Right renal cortex interstitium (tissue), 3 donors: ENCODE measurements at regions not wholly inside any gene's neighbourhood (a gene's known extent, or its start where the extent isn't known, plus 50 kb on each side); places are given as distances from the start of the nearest gene placed in this dataset.
"Not testable (repeated sequence)": the region's sequence is repeated elsewhere in the genome, so short reads cannot be mapped to it uniquely, and the experiment has no call there.

Experiments used
- DNase-seq, 3 donors: peaks; one replicate each; pipeline ENCODE4 v3.0.0-alpha.2; 2013; ENCODE audit warnings: low read depth in 3 of 3, low spot score in 2 of 3

DNA sequence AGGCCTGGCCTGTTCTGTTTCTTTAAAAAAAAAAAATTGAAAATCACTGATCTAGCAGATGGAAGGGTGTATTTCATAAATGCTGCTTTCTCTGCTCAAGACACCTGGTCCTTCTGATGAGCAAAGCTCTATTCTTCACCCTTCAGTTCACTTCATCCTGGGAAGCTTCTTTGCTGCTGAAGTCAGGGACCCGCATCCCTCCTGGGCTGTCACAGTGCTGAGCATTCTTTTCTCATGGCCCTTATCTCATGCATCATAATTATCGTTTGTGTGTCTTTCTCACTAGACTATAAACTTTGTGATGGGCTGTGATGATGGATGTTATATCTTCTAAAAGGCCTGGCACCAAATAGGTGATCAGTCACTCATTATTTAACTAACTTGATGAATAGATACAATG, 461.0 kb downstream of the GADD45G start:
- DNase-seq = no peak

DNA sequence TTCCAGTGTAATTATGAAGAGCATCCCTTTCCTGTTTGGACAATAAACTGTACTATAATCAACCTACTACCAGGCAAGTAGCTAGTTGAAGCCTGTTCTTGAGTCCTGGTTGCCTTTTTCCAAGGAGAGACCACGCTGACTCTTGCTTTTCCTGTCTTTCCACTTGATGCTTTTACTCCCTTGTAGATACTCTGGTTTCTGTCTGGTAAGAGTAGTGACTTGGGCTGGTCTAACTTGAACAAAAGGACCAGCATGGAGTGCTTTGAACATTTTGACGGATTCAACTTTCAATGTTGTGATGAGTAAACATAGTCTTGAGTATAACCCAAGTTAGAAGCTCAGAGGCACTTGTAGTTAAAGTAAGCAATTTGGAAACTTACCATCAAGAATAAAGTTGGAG, 464.3 kb downstream of the GADD45G start:
- no peak for DNase-seq

- DNase-seq = no peak
Observed at GRCh38 chr9:90070056-90070455, 465.2 kb downstream of the GADD45G start.

GRCh38 chr9:90070469-90070868, 465.7 kb downstream of the GADD45G start:
- no peak for DNase-seq

DNA sequence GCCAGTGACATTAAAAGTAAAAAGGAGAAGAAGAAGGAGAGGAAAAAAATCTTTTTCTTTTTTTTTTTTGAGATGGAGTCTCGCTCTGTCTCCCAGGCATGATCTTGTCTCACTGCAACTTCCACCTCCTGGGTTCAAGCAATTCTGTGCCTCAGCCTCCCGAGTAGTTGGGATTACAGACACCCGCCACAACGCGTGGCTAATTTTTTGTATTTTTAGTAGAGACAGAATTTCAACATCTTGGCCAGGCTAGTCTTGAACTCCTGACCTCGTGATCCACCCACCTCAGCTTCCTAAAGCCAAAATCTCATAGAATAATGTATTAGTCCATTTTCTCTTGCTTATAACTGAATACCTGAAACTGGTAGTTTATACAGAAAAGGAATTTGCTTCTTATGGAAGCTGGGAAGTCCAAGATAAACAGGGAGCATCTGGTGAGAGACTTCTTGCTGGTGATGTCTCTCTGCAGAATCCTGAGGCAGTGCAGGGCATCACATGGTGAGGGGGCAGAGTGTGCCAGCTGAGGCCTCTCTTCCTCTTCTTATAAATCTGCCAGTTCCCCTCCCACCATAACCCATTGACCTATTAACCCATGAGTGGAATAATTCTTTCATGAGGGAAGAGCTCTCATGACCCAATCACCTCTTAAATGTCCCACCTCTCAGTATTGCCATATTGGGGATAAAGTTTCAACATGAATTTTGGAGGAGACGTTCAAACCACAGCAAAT, 466.3 kb downstream of the GADD45G start:
- DNase-seq = no peak

DNA sequence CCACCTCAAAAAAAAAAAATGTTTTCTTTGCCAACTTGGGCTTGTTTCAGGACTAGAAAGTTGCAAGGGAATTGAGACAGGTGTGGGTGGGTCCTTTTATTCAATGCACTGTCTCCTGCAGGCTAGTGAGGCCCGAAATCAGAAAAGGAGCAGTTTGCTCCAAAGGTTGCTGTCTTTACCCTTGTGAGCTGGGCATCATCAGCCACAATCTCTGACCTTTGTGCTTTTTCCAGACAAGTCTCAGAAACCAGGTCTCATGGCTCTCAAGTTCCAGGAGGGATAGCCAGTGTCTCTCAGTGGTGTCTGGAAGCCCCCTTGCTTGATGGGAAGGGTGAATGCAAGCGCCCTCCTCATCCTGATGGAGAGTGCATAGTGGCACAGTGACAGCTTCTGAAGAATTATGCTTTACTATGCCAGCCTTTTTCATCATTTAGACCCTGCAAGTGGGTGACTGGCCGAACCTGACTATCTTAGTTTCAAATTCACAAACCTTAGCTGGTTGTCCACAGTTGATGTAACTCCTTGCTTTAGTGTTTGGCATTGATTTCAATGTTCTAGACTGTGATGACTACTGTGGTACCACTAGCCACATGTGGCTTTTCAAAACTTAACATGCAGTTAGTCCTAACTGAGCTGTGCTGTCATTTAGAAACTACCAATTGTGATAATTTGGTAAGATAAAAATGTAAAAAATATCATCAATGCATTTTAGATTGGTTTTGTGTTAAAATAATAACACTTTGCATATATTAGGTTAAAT, 468.6 kb downstream of the GADD45G start:
- no peak for DNase-seq

DNA sequence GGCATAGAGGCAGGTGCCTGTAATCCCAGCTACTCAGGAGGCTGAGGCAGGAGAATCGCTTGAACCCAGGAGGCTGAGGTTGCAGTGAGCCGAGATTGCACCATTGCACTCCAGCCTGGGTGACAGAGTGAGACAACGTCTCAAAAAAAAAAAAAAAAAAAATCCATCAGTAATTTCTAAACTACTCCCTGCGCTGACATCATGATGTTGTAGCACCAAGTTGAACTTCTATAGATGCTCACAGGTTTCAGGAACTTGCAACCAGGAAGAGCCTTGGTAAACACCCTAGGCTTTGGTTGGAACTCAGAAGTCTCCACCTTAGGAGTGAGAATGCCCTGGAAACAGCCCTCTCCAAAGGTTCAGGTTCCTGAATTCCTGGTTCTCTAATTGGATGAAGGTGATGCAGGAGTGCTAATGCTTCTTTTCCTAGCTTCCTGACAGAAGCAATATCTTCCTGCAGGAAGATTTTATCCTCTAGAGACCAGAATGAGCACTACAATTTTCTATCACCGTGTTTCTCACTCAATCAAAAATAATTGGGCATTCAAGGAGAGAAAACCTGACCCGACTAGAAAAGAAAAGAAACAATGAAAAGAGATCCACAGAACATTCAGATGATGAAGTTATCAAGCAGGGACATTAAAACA, 469.6 kb downstream of the GADD45G start:
- DNase-seq = no peak

DNA sequence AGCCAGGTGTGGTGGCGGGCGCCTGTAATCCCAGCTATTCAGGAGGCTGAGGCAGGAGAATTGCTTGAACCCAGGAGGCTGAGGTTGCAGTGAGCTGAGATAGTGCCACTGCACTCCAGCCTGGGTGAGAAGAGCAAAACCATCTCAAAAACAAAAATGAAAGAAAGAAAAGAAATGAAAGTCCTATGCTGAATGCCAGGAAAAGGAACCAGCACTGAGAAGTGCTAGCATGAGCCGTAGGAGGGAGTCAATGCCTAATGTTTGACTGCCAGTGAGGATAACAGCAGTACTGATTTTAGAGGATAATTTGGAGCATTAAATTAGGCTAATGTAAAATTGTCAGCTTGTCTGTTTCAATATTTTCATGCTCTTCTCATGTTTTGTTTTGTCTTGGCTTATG, 472.8 kb downstream of the GADD45G start:
- not testable (repeated sequence) for DNase-seq

GRCh38 chr9:90078988-90079421, 474.2 kb downstream of the GADD45G start:
- DNase-seq = no peak

DNA sequence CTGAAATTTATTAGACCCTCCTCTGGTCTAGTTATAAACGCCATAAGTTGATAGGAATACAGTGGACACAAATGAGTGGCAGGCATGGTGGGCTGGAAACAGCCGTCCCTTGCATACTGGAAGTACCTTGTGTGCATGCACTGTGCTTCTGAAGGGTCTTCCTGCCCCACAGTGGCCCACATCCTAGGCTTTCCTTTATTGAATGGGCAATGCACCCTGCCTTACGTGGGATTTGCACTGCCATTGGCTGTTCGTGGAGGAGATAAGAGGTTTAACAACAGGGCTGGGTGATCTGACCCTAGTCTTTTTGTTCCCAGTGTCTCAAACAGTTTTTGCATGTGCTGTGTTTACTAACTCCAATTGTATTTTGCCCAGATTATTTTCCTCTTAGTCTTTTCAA, 480.8 kb downstream of the GADD45G start:
- no peak for DNase-seq

DNA sequence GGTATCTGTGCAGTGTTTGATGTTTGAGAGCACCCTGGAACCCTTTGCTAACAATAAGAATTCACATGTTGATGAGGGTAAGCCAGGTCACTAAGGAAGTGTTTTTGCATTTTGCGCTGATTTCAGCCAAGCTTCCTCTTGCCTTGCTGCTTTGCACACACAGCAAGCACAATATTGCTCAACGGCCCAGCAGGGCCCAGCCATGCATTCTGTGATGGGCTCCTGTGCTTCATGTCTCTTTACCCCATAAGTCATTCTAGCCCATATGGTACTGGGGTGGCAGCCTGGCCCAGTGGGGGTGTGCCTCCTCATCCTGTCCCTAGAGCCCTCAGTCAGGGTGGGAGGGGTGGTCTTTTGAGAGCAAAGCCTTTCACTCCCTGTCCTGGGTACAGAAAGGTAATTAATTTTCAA, 481.3 kb downstream of the GADD45G start:
- DNase-seq = no peak

DNA sequence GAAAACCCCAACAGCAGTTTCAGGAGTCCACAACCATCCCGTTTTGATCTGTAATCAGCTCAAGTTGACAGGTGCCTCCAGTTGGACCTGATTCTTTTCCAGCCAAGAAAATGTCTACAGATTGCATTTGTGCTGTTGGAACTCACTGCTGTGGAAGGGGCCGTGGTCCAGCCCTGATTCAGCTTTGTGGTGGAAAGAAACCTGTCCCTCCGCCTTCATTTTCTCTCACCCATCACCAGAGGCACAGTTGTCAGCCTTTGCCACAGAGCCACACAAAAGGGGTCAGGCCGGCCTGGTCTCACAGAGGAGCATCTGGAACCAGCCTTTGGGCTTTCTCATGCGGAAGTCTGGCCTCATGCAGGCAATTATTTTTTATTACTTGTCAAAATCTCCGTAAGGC, 483.6 kb downstream of the GADD45G start:
- no peak for DNase-seq

DNA sequence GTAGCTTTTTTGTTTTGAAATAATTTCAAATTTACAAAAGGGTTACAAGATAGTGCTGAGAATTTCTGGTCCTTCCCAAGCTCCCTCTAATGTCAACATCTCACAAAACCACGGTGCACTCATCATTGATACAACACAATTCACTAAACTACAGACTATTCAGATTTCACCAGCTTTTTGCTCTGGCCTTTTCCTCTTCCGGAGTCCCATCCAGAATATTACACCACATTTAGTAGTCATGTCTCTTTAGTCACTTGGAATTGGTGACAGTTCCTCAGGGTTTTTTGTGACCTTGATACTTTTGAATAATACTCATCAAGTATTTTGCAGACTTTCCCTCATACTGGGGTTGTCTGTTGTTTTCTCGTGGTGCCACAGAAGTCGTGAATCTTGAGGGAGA, 484.0 kb downstream of the GADD45G start:
- DNase-seq = no peak

DNA sequence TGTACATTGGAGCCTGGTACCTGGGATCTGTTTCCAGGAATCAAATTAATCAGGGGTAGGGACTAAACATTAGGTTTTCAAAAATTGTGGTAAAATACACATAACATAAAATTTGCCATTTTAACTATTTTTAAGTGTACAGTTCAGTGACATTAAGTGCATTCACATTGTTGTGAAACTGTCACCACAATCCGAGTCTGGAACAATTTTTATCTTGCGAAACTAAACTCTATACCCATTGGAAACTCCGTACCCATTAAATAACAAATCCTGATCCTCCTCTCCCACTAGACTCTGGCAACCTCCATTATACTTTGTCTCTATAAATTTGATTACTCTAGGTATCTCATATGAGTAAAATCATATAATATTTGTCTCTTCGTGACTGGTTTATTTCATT, 486.2 kb downstream of the GADD45G start:
- DNase-seq = no peak

DNA sequence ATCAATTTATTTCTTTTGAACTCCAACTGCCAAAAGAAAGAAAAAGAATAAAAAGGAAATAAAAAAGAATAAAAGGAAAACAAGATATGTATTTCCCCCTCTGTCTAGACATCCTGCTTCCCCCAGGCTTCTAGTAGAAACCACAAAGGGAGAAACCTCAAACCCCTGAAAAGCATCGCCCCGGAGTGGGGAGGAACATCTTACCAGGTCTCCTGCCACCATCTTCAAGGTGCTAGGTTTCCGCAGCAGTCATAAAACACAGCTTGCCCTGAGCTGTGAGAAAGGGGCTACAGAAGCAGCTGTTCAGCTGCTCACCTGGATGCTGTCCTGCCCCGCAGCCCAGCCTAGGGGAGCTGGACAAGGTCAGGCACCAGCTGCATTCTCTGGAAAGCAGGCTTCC, 487.7 kb downstream of the GADD45G start:
- DNase-seq = no peak

DNA sequence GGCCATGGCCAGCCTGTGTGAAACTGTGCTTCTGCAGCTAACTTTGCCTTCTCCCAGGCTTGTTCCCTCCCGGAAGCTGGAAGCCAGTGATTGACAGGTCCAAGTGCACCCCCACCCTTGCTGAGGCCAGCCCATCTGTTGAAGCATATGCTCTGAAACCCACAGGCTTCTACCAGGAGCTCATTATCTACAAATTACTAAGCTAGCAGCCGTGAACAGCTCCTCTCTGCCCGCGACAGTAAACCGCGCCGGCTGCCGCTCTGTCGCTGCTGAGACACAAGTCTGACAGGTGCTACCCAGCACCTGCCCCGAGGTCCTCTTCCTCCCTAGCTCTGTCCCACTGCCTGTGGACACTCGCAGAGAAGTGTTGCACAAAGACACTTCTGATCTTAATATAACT, 490.9 kb downstream of the GADD45G start:
- DNase-seq = peak in 1 of 3 donors; percentile 19

DNA sequence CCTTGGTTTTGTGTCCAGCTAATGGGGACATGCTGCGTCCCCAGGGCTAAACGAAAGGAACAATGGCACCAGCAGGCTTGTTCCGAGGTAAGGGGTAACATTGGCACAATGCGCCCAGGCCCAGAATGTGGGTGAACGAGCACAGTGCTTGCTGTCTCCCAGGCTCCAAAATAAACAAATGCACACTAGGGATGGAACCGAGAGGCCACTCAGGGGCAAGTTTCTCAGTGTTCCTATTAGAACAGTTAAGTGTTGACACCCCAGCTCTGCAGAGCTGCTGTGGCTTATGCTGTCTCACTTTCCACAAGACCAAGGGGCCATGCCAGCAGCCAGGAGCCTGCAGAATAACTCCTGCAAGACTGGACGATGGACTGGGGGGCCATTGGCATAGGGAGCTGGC, 492.4 kb downstream of the GADD45G start:
- no peak for DNase-seq

DNA sequence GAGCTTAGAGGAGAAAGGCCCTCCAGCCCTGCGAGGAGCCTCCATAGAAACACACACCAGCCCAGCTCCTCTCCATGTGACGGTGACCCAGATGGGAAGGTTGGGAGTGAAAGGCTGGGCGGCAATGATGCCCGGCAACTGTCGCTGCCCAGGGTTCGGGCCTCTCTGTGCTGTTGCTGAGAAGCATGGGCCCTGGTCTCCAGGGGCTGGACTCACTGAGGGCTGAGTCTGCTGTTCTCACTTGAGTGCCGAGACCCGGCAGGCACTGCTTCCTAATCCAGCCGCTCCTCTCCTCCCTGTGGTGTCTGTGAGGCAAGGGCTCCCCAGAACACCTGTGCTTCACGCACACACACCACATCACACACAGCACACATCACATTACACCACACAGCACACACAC, 493.6 kb downstream of the GADD45G start:
- no peak for DNase-seq

DNA sequence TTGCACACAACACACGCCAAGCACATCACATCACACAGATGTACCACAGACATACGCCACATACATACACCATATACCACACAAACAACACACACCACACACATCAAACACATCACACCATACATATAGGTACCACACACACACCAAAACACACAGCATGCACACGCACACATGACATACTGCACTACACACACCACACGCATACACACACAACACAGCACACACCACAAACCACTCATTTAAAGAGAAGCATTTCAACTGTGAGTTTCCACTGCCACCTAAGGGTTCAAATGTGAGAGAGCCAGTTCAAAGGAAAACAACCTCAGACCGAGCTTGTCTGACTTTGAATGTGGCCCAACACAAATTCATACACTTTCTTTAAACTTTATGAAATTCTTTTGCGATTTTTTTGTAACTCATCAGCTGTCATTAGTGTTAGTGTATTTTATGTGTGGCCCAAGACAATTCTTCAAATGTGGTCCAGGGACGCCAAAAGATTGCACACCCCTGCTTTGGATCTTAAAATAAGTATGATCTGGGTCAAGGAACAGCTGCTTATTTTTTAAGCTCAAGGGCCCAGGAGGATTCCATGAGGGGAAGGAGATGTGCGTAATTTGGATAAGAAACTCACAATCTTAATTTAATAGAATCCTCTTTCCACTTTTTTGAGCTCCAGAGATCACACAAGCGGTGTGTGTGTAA, 494.6 kb downstream of the GADD45G start:
- peak in 1 of 3 donors; percentile 16 for DNase-seq

DNA sequence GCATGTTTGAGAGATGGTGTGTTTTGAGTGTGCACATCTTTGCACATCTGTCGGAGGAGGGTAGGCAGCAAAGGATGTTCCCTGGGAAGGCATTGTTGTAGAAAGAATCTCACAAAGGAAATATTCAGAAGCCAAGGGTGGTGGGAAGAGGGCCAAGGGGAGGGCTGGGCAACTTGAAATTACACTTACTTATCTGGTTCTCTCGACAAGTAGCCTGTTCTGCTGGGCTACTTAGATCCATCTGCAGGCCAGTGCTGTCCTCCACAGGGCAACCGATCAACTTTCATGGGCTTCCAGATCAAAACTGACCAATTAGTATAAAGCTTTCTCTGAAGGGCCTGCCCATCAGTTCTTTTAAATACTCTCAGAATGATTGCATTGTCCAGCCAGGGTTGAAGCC, 495.2 kb downstream of the GADD45G start:
- no peak for DNase-seq

- peak; percentile 54 to 61 (median 61) for DNase-seq
Observed at GRCh38 chr9:90102292-90102901, 497.6 kb downstream of the GADD45G start.
